Ramos (cell line): ENCODE measurements at regions not wholly inside any gene's neighbourhood (a gene's known extent, or its start where the extent isn't known, plus 50 kb on each side); places are given as distances from the start of the nearest gene placed in this dataset.

Experiments used
- in situ Hi-C: fragments of 300-500 bp; cut with MboI; formaldehyde crosslinking; loops from one replicate; pipeline ENCODE4 v1.14.3; 2022; ENCODE audit warnings: low sequenced_read_pairs; ENCODE audit not compliant: unreplicated experiment

DNA sequence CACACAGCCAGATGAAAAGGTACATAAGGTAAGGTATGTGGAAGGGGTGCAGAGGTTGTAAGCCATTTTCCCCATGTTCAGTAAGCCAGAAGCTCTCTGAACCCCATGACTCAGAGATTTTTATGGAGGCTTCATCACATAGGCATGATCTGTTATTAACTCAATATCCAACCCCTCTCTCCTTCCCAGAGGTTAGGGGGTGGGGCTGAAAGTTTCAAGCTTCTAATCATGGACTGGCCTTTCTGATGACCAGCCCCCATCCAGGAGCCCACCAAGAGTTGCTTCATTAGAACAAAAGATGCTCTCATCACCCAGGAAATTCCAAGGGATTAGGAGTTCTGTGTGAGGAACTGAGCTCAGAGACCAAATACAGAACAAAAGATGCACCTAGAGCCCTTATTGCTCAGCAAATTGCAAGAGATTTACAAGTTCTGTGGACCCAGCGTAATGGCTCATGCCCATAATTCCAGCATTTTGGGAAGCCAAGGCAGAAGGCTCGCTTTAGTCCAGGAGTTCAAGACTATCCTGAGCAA, 103.2 kb upstream of the DAAM1 start:
- in situ Hi-C loops = no loop called here

DNA sequence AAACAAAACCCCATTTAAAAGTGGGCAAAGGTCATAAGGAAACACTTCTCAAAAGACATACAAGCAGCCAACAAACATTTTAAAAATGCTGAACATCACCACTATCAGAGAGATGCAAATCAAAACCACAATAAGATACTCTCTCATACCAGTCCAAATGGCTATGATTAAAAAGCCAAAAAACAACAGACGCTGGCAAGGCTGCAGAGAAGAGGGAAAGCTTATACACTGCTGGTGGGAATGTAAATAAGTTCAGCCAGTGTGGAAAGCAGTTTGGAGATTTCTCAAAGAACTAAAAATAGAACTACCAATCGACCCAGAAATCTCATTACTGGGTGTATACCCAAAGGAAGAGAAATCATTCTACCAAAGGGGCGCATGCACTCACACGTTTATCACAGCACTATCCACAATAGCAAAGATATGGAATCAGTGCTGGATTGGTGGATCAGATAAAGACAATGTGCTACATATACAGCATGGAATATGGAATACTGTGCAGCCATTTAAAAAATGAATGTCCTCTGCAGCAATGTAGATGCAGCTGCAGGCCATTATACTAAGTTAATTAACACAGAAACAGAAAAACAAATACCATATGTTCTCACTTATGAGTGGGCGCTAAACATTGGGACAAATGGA, 102.1 kb upstream of the DAAM1 start:
- in situ Hi-C loops = no loop called here

DNA sequence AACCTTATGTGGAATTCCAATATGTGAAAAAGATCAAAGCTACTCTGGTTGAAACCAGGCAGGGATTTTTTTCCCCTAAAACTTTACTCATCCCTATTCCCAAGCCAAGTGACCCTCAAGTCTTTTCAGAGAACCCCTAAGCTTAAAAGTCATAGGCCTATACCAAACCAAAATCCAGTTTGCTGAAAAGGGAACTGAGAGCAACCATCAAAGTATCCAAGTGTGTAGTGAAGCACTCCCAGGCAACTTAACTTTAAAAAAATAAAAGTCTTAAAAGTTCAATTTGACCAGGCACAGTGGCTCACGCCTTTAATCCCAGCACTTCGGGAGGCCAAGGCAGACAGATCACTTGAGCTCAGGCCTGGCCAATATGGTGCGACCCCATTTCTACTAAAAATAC, 101.2 kb upstream of the DAAM1 start:
- in situ Hi-C loops = no loop called here

DNA sequence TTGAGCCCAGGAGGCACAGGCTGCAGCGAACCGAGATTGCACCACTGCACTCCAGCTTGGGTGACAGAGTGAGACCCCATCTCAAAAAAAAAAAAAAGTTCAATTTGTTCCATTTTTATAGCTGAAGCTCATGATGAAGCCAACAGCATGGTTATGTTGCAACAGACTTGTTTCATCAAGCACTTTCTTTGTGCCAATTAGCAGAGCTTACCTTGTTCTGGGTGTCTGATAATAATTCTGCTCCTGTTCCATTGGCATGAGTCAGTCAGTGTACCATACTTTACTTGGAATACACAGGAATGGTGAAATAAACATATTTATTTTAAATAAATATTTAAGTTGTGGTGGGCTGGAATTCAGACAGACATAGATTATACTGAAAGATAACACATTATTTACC, 100.8 kb upstream of the DAAM1 start:
- in situ Hi-C loops = no loop called here

DNA sequence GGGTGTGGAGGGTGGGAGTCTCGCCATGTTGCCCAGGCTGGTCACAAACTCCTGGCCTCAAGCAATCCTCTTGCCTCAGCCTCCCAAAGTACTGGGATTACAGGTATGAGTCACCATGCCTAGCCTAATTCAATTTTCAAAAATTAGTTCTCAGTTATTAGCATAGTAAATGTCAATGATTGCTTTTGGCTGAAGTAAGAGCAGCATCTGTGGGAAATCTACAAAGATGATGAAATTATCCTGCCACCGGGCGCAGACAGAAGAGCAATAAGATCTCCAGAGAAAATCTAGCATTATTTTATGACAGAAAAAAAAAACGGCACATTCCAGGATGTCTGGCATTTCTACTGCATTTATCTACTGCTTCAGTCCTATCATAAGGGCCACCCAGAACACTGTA, 97.9 kb upstream of the DAAM1 start:
- in situ Hi-C loops = no loop called here

DNA sequence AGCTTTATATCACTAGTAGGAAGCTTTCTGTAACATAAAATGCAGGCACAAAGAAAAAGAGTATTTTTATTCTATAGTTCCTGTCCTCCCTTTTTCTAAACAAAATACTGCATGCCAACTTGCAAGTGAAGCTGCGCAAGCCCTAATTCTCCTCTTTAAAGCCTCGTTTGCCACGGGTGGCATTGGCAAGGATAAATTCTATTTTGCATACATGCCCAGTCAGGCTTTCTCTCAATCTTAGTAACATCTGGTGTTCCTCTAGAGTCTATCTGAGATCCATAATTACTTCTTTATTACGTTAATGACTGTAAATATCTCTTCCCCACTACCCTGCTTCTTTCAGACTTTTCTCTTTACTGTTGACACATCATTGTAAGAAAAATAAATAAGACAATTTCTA, 97.1 kb upstream of the DAAM1 start:
- in situ Hi-C loops = no loop called here

DNA sequence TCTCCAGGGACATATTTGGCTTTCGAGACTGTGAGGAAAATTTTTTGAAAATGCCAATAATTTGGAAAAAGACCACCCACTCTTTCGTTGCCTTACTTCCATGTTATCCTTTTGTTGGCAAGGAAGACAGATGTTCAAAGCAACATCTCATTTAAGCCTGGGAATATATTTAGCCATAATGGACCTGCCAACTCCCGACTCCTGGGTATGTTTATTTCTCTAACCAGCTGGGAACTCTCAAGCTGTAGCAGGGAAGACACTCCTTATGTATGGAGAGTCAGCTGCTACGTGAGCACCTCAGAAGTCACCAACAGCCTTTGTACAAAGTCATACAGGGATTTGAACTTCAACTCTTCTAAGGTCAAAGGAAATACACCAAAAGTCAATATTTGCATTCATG, 96.5 kb upstream of the DAAM1 start:
- in situ Hi-C loops = no loop called here

DNA sequence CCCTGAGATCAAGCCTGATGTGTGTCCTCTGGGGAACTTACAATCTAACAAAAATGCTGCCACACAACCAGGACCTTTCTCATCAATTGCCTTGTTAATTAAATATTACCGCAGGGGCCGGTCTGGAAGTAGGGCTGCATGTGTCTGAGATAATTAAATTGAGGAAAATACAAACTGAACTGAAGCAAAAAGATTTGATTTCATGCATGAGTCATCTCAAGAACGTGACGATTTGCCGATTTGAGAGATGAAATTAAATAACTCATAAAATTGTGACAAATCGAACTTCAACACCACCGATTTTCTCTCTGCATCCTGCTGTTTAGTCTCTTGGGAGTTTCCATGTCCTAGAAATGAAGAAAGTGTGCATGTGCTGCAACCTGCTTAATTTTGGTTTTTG, 94.6 kb upstream of the DAAM1 start:
- in situ Hi-C loops = no loop called here

DNA sequence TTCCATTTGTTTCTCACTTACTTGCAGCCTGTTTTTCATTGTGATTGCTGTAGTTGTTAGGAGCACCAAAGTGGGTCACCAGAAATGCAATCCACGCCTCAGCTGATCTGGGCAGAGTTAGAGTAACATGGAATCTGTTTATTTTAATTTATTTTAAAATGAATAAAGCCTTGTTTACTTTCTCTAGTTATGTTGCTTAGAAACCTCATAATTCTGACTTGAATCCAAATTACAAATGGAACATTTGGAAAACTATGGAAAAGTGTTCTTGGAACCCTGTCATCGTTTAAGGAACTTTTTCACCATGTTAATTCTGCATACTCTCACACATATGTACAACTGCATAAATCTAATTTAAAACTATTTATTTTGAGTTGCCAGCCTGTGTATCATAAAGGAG, 92.2 kb upstream of the DAAM1 start:
- in situ Hi-C loops = no loop called here

DNA sequence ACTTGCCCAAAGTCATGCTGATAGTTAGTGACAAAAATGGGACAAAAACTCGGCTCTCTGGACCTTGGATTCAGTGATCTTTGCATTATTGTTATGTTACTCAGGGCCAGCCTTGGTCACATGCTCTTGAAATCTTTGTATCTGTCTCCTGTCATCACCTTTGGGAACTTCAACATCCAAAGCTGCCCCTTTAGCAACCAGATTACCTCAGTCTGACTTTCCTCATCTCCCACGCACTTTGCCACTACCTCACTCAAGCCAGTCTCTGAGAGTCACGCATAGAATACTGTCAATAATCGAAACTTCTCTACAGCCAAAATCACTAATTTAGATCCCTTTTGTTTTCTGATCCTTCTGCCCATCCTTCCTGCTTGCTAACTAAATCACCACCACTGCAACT, 90.8 kb upstream of the DAAM1 start:
- in situ Hi-C loops = no loop called here

DNA sequence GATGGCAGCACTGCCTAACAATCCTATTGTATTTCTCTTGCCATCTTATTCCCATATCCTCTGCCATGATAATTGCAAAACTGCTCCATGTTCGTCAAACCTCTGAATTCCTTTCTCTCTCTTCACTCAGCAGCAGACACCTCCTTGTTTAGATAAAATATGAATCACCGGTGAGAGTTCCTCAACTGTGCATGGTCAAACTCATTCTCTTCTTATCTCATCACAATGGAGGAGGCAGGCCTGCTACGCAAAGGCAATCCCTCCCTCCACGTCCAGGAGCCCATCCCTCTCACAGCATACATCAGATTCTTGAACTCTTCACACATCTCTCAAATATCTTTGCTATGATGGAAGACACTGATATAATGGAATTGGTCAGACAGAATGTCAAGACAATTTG, 90.1 kb upstream of the DAAM1 start:
- in situ Hi-C loops = no loop called here

DNA sequence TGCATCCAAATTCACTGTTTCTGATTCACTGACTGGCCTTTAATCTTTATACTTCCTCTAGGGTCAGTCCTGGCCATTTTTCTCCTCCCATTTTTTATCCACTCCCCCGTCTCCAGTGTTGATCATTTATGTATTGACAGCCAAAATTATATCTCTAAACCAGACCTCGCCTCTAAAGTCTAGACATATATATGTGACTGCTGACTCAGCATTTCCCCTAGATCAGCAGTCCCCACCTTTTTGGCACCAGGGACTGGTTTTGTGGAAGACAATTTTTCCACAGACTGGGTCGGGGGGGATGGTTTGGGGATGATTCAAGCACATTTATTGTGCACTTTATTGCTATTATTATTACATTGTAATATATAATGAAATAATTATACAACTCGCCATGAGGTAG, 88.3 kb upstream of the DAAM1 start:
- in situ Hi-C loops = no loop called here

DNA sequence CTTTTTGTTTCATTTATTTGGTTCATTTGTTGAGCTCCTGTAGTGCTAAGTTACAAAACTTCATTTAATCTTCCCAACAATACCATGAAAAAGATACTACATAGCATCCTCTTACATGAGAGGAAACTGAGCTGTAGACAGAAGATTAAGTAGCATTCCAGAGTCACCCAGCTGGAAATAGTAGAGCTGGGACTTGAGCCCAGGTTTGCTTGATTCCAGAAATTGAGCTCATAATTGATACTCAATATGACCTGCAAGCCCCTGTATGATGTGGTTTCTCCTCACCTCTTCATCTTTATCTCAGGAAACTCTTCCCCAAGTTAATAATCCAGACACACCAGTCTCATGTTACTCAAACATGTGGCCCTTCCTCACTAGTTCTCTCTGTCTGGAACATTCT, 87.0 kb upstream of the DAAM1 start:
- in situ Hi-C loops = no loop called here

DNA sequence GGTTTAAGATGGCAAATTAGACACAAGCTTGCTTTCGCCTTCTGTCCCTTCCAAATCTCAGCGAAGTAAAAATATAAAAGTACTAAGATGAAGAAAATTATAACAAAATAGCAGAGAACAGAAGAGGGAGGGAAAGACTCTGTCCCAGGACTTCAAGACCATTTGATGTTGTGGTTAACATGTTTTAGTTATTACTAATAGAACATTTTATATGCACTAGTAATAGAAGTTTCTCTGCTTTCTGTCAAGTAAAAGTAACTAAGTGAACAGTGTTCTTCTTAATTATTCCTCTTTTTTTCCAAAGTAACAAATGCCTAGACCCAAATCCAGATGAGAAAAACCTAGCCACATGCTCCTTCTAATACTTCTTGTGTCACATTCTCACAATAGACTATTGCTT, 85.1 kb upstream of the DAAM1 start:
- in situ Hi-C loops = no loop called here

DNA sequence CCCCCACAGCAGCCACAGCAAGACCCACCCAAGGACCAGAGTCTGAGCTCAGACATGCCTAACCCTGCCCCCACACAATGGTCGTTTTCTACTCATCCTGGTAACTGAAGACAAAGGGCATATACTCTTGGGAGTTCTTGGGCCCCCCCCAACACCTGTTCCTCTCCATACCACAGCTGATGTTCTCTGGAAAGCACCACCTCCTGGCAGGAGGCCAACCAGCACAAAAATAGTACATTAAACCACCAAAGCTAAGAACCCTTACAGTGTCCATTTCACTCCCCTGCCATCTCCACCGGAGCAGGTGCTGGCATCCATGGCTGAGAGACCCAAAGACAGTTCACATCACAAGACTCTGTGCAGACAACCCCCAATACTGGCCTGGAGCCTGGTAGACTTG, 80.6 kb upstream of the DAAM1 start:
- in situ Hi-C loops = no loop called here

DNA sequence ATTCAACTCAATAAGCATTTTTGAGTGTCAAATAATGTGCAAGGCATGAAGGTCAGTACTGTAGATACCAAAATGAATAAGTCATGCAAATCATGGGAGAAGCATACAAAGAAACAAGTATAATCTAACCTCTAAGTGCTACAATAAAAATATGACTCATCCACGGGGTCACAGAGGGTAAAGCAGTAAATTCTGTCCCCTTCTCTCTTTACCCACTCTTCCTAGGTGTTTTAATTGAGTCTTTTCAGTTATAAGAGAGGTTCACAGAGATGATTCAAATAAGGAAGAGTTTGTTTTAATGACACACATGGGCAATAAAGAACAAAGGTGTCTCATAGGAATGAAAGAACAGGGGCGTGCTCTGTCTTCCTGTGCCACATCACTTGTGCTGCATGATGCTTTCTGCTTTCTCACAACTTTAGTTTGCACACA, 71.5 kb upstream of the DAAM1 start:
- in situ Hi-C loops = no loop called here

DNA sequence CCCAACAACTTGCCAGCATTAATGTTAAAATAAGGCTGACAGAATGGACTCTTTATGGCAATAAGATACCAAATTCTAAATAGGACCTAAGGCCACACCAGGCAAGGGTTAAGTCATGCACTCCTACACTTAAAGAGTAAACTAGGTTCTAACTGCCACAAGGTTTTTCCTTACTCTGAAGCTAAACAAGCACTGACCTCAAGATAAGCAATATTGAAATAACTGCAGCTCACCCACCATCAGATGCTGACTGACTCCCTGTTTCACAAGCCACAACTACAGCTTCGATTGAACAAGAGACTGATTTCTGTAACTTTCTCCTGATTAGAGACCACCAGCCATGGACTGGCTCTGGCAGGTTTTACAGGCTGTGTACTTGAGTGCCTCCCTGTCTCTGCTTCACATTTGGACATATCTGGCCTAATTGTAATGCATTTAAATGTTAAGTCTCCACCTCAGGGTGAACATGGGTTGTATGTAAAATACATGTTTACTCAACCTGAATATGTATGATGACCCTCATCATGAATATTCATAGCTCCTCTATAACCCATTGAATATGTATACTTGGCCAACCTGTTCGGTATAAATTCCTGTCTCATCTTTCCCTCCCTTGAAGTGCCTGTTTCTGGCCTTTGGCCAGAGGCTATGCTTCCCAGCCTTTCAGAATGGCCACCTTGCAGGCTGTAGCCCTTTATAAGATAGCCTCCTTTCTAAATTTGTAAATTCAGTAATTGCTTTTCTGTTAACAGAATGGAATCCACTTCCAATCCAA, 70.5 kb upstream of the DAAM1 start:
- in situ Hi-C loops = no loop called here

DNA sequence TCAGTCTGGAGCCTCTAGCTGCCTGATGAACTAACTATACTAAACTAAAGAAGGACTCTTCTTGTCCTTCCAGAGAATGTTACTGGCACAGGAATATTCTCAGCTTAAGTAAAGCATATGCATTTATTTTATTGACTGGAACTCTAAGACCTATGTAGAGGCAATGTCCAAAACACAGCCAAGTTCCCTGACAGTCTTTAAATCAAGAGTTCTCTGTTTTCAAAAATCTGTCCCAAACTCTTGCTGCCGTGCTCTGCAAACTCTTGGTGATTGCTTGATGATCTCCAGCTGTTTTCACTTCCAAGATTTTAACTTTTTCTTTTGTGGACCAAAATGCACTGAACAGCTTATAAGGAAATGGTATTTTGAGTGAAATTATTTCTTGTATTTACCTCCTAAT, 67.5 kb upstream of the DAAM1 start:
- in situ Hi-C loops = no loop called here

DNA sequence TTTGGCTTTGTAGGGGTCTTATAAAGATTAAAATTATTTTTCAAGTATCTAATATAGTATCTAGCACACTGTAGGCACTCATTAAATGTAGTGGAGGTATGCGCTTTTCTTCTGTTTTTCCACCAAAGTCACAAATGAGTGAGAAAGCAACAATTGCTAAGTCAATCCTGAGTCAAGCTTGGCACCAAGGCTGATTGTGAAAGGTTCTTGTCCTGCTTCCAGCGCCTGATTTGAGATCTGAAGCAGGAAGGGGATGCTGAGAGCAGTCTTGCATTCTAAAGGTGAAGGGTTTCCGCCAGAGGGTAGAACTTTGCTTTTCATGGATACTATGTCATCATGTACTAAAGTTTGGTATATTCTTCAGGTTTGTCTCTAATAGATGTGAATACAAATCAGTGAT, 64.9 kb upstream of the DAAM1 start:
- in situ Hi-C loops = no loop called here

DNA sequence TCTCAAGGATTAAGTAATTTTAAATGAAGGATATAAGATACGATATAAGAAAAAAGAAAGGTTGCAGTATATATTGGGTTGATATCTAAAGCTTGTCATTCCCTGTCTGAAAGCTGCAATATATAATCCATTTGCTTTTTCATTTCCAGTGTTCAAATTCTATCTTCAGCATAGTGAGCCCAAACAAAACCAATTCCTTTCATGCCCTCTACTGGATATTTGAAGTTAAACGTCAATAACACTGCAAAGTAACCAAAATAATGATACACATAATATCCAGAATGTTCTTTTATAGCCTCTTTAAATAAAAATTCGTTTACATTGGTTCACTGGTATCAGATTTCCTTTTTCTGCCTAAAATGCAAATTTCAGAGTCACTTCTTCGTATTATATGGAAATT, 64.5 kb upstream of the DAAM1 start:
- in situ Hi-C loops = no loop called here

DNA sequence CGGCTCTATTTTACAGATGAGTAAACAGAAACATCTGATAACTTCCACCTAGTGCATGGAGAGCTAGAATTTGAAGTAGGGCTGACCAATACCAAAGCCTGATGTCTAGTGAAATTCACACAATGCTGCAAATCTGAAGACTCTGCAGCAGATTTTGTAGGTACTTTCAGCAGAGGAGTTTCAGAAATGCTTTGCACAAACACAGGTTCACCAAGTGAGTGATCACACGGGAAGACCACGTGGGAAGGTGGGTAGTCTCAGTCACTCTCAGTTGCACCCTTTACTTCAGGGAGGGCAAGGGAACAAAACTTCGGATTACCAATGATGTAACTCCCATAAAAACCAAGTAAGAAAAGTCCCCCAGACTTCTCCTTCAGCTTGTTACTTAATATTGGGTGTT, 63.3 kb upstream of the DAAM1 start:
- in situ Hi-C loops = loop anchor here (5.0 kb wide), 1 partner anchor 317 kb away; no protein-coding TSS in a partner anchor
